NOMO-1 (cell line): ENCODE measurements at regions not wholly inside any gene's neighbourhood (a gene's known extent, or its start where the extent isn't known, plus 50 kb on each side); places are given as distances from the start of the nearest gene placed in this dataset.
A peak's percentile ranks its signal among the peaks of the same experiment; 100 is the strongest.

Experiments
- DNase-seq, 2 experiments: peaks; one replicate each; lab custom pipeline; 2025; ENCODE audit not compliant: unreplicated experiment in 2 of 2; lab: John Stamatoyannopoulos, UW

GRCh38 chr6:66772800-66773199 is 1065.8 kb upstream of the EYS start:
- DNase-seq, result no peak

- DNase-seq, result no peak
Measured at GRCh38 chr6:66771626-66772025, 1064.6 kb upstream of the EYS start.

GRCh38 chr6:66751630-66752029 is 1044.6 kb upstream of the EYS start:
- DNase-seq, result no peak

- DNase-seq, result no peak
Measured at GRCh38 chr6:66740346-66740745, 1033.3 kb upstream of the EYS start.

GRCh38 chr6:66735106-66735890 is 1028.3 kb upstream of the EYS start:
- DNase-seq, result no peak

- DNase-seq, result no peak
Measured at GRCh38 chr6:66731310-66731709, 1024.3 kb upstream of the EYS start.

GRCh38 chr6:66725670-66726069 is 1018.6 kb upstream of the EYS start:
- no peak for DNase-seq

GRCh38 chr6:66717801-66718200 is 1010.8 kb upstream of the EYS start:
- DNase-seq, result no peak

- DNase-seq, result no peak
Measured at GRCh38 chr6:66699385-66699784, 992.4 kb upstream of the EYS start.

GRCh38 chr6:66689608-66690007 is 982.6 kb upstream of the EYS start:
- DNase-seq, result no peak

- no peak for DNase-seq
Measured at GRCh38 chr6:66687611-66688140, 980.6 kb upstream of the EYS start.

GRCh38 chr6:66675906-66676305 is 968.9 kb upstream of the EYS start:
- DNase-seq, result no peak

GRCh38 chr6:66664112-66664511 is 957.1 kb upstream of the EYS start:
- DNase-seq, result no peak

GRCh38 chr6:66662721-66663507 is 955.9 kb upstream of the EYS start:
- no peak for DNase-seq

- DNase-seq, result no peak
Measured at GRCh38 chr6:66662196-66662595, 955.2 kb upstream of the EYS start.

- DNase-seq, result no peak
Measured at GRCh38 chr6:66655420-66655819, 948.4 kb upstream of the EYS start.

GRCh38 chr6:66638518-66638917 is 931.5 kb upstream of the EYS start:
- no peak for DNase-seq

GRCh38 chr6:66638099-66638498 is 931.1 kb upstream of the EYS start:
- DNase-seq, result no peak

- DNase-seq, result peak; percentile 79 to 89
Measured at GRCh38 chr6:66628917-66629316, 921.9 kb upstream of the EYS start.

- no peak for DNase-seq
Measured at GRCh38 chr6:66623050-66623449, 916.0 kb upstream of the EYS start.

GRCh38 chr6:66605971-66606370 is 898.9 kb upstream of the EYS start:
- DNase-seq, result no peak

GRCh38 chr6:66605011-66605410 is 898.0 kb upstream of the EYS start:
- no peak for DNase-seq
